H1 (cell line): ENCODE measurements at regions not wholly inside any gene's neighbourhood (a gene's known extent, or its start where the extent isn't known, plus 50 kb on each side); places are given as distances from the start of the nearest gene placed in this dataset.
"Not testable (repeated sequence)": the region's sequence is repeated elsewhere in the genome, so short reads cannot be mapped to it uniquely, and the experiment has no call there.

Experiments used
- CTCF ChIP-seq, 3 experiments: IDR thresholded peaks; 1 replicate in 2 of 3; 2 replicates in 1 of 3; pipeline versions ENCODE4 v1.5.1 to v1.6.1; 2011; ENCODE audit warnings: low read length in 3 of 3, mild to moderate bottlenecking in 3 of 3, inconsistent platforms in 2 of 3, low read depth in 1 of 3, moderate library complexity in 1 of 3; ENCODE audit not compliant: insufficient read depth in 1 of 3; ENCODE audit errors: control extremely low read depth in 1 of 3
- EP300 ChIP-seq, 2 experiments: IDR thresholded peaks; 1 replicate in 1 of 2; 2 replicates in 1 of 2; pipeline ENCODE4 v1.6.1; 2011 to 2012; ENCODE audit warnings: low read depth in 2 of 2, low read length in 2 of 2, mild to moderate bottlenecking in 2 of 2, borderline replicate concordance in 1 of 2, inconsistent platforms in 1 of 2, moderate library complexity in 1 of 2
- GABPA ChIP-seq: IDR thresholded peaks from 2 replicates; pipeline ENCODE4 v1.6.1; 2011; ENCODE audit warnings: mild to moderate bottlenecking, low read length, moderate library complexity, borderline replicate concordance; ENCODE audit not compliant: insufficient read depth
- JUN ChIP-seq: IDR thresholded peaks from 2 replicates; pipeline ENCODE4 v1.6.1; 2011; ENCODE audit warnings: low read depth, mild to moderate bottlenecking, improper control_type of control experiment, low read length
- POLR2AphosphoS5 ChIP-seq: IDR thresholded peaks from 2 replicates; pipeline ENCODE4 v1.6.1; 2011; ENCODE audit warnings: low read depth, low read length
- RBBP5 ChIP-seq: IDR thresholded peaks from 2 replicates; pipeline ENCODE4 v1.7.1; 2012; ENCODE audit warnings: low read depth, mild to moderate bottlenecking, inconsistent platforms, low read length, moderate library complexity, borderline replicate concordance
- RFX5 ChIP-seq: IDR thresholded peaks from 2 replicates; pipeline ENCODE4 v1.6.1; 2011; ENCODE audit warnings: low read depth, low read length, improper control_type of control experiment, borderline replicate concordance
- SP1 ChIP-seq: IDR thresholded peaks from 2 replicates; pipeline ENCODE4 v1.6.1; 2011; ENCODE audit warnings: low read depth, low read length

- not testable (repeated sequence) for TF ChIP-seq EP300 (IDR thresholded peaks at IDR 0.05; ENCODE audit: borderline replicate concordance in 1 of 2, low read depth in 2 of 2, low read length in 2 of 2); POLR2AphosphoS5; RBBP5; CTCF (IDR thresholded peaks at IDR 0.05; ENCODE audit: control extremely low read depth in 1 of 3, insufficient read depth in 1 of 3, low read depth in 1 of 3, low read length in 3 of 3); SP1; RFX5; GABPA; JUN
These were observed 69.0 kb upstream of the KLHL4 start for GRCh38 chrX:87448613-87449012.
